Body of pancreas (tissue), 4 donors: ENCODE measurements at regions not wholly inside any gene's neighbourhood (a gene's known extent, or its start where the extent isn't known, plus 50 kb on each side); places are given as distances from the start of the nearest gene placed in this dataset.

Source experiments
- POLR2A ChIP-seq, 3 donors: fragments of 450-650 bp; IDR thresholded peaks; one replicate each; pipeline ENCODE4 v1.6.1; 2016; ENCODE audit warnings: antibody characterized with exemption in 3 of 3, mild to moderate bottlenecking in 2 of 3
- TF ChIP-seq, protein P1 (sequence below), 7 experiments: fragments of 450-650 bp in 4 of 7; fragments of 200-600 bp in 3 of 7; sonication (generic) in 3 of 7; IDR thresholded peaks; one replicate each; pipeline ENCODE4 v1.5.1; 2016 to 2019; ENCODE audit warnings: antibody characterized with exemption in 7 of 7

DNA sequence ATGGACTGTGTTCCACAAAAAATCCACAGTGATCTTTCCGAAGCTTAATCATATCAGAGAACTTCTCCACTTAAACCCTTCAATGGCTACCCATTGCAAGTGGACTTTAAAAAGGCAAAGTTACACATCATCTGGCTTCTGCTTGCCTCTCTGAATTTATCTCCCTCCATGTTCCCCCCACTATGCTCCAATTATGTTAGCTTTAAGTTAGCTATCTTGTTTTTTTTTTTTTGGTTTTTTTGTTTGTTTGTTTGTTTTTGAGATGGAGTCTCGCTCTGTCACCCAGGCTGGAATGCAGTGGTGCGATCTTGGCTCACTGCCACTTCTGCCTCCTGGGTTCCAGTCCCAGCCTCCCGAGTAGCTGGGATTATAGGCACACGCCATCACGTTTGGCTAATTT, 166.4 kb upstream of the ADGRL2 start:
- TF ChIP-seq, protein P1, sequence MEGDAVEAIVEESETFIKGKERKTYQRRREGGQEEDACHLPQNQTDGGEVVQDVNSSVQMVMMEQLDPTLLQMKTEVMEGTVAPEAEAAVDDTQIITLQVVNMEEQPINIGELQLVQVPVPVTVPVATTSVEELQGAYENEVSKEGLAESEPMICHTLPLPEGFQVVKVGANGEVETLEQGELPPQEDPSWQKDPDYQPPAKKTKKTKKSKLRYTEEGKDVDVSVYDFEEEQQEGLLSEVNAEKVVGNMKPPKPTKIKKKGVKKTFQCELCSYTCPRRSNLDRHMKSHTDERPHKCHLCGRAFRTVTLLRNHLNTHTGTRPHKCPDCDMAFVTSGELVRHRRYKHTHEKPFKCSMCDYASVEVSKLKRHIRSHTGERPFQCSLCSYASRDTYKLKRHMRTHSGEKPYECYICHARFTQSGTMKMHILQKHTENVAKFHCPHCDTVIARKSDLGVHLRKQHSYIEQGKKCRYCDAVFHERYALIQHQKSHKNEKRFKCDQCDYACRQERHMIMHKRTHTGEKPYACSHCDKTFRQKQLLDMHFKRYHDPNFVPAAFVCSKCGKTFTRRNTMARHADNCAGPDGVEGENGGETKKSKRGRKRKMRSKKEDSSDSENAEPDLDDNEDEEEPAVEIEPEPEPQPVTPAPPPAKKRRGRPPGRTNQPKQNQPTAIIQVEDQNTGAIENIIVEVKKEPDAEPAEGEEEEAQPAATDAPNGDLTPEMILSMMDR (IDR thresholded peaks at IDR 0.05) = no peak
- TF ChIP-seq POLR2A (IDR thresholded peaks at IDR 0.05) = no peak
